Embryonic facial prominence (tissue), 1 donor: ENCODE measurements at regions not wholly inside any gene's neighbourhood (a gene's known extent, or its start where the extent isn't known, plus 50 kb on each side); places are given as distances from the start of the nearest gene placed in this dataset.

ENCODE experiments used
- DNase-seq: peaks from one replicate; pipeline ENCODE4 v3.0.0-alpha.2; 2016; ENCODE audit errors: extremely low spot score

DNA sequence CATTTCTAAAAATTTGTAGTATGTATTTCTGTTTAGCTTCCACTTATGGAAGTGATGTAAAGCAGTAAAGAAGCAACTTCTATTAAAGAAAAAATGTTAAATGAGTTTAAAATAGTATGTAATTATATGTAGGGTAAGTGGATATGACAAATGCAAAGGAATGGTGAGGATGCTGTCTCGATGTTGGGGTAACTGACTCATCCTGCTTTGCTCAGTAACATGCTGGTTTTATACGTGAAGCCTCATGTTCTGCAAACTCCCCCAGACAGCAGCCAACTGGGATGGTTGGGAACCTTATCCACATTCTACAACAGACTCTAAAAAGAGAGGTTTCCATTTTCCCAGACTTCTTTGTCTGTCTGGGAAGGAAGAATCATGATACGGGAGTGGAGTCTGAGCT, 1006.4 kb upstream of the TMEM132C start:
- DNase-seq: no peak

DNA sequence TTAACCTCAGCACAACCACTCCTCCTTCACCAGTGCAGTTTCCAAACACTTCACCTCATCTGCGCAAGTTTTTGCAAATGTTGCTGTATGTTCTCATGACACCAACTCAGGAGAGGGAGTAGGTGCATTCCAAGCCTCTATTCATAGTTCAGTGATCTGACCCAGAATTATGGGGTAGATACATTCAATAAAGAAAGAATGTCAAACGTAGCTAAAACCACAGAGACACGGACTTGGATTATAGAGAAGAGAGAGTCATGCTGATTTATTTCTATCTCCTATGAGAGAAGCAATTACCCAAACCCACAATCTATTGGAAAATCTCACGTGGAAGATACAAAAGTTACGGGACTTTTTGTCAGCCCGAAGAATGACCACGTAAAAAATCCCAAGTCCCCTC, 1006.0 kb upstream of the TMEM132C start:
- no peak for DNase-seq

DNA sequence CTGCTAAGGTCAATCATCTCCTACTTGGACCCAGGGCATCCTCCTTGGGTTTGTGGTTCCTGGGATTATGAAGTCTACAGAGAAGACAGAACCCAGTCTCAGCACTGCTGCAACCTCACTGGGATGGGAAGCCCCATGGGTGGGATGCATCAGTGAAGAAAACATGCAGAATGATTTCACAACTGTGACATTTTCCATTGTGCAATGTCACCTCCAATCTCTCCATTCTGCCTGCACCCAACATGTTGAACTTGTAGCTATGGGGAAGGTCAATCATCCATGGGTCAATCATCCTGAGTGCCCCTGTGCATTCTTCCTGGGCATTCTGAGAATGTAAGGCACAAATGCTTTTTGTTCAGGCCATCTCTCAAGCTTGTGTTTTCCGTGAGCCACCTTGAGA, 1004.4 kb upstream of the TMEM132C start:
- DNase-seq: no peak

DNA sequence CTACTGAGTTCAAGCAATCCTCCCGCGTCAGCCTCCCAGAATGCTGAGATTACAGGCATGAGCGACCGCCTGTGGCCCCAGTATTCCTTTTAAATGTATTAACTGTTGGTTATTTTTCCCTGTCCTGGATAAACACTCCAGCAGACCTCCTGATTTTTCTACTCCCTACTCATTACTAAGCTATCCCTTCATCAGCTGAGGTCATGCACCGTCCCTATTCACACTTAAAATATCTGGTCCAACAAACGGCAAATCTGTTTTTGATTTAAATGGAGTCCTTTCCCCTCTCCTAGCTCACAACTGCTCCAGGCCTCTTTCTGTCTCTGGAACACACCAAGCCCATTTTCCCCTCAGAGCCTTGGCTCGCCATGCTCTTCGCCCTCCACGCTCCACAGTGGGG, 1003.3 kb upstream of the TMEM132C start:
- DNase-seq: no peak

DNA sequence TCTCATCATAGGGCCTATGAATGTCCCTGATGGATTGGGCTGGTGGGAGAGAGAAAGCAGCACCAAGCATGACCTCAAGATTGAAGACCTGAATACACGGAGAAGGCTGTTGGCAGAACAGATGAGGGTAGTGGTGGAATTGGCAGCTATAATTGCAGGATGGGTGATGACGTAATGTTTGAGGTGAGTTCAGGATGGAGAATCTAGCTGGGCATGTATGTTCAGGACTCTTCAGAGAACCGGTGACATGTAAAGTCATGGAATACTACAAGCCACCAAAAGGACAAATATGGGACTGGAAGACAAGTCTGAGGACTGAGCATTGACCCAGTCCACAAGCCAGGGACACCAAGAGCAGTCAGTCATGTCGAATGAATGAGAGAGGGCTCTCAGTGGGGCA, 999.8 kb upstream of the TMEM132C start:
- no peak for DNase-seq

DNA sequence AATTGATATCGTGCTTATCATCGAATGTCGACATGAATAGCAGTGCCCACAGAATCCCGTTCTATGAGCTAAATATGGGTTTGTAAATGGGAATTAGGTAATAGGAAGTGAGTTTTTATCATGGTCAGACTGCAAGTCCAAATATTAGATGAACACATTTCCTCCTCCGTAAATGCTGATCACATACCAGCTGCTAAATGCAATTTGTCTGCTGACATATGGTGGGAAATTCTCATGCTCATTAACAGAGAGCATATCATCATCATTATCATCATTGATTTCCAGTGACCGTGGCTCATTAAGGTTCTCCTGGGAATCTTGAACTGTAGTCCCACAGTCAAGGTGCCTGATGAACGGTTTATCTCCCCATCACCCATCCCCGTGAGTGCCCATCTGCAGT, 998.8 kb upstream of the TMEM132C start:
- no peak for DNase-seq

DNA sequence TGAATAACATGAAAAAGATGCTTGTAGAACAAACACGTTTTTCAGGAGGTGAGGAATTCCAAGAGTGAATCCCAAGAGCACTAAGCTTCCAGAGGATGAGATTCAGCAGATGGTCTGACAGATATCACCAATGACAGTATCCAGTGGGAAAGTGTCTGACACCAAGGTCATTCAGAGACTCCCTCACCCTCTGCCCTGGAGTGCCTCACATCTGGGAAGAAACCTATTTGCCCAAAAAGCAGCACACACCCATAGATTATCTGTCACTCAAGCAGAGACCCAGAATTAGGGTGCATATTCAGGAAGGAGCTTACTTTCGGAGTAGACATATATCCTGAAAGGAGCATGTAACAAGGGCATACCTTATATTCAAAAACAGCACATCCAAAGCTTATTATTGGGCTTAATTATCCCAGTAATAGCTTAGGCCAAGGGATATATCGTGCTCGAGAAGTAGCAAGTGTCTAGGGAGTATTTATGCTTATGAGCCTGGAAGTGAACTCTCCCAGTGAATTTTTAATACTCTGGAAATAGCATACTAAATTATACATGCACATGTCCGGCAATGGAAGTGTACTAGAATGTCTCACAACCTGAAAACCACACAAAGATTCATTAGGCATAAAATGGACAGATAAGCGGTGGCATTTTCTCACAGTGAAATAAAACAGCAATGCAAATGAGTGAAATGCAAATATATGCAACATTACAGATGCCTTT, 998.1 kb upstream of the TMEM132C start:
- no peak for DNase-seq

DNA sequence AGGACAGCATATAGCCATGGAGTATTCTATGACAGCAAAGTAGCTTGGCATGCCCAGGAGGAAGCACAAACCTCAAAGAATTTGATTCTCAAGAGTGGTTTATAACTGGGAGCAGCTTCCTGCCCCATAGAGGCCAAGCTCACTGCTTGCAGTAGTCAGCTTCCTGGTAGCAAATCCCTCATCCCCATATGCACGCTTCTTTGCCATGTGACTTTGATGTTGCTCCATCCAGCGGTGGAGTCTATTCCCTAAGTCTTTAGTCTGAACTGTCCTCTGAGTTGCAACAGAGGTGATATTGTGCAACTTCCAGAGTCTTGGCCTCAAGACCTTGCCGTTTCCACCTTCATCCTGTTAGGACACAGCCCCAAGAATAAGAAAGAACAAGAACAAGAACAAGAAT, 996.8 kb upstream of the TMEM132C start:
- DNase-seq: no peak

DNA sequence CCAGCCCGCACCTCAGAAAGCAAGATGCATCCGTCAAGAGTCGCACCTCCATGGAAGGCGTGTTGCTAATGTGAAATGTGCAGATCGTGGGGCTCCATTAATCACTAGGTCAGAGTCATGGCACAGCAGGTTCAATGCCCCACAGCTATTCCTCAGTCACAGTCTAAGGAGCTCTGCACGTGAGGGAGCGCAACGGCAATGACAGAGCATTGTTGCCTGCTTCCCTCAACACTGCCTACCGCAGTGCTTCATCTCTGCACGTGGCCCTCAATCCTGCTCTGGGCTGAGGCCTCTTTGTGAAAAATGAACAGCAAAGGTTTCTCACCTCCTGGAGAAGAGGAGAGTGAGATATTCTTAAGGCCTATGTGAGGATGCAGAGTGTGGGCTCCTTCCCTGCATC, 995.2 kb upstream of the TMEM132C start:
- no peak for DNase-seq

DNA sequence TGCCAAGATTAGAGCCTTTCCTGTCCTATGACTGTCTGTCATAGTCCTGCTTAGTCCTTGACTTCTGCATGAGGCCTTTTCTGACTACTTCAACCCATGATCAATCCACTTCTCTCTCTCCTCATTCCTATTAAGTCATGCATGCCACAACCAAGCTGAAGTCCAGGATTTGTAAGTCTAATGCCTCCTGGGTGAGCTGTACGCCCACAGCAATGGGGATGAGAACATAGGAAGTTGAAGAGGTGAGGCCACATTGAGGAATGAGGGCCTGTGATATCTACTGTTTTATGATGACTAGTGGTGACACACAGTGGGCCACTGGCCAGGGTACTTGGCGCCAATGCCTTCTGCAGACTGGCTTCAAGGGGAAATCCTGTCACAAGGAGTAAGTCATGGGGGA, 994.1 kb upstream of the TMEM132C start:
- no peak for DNase-seq

DNA sequence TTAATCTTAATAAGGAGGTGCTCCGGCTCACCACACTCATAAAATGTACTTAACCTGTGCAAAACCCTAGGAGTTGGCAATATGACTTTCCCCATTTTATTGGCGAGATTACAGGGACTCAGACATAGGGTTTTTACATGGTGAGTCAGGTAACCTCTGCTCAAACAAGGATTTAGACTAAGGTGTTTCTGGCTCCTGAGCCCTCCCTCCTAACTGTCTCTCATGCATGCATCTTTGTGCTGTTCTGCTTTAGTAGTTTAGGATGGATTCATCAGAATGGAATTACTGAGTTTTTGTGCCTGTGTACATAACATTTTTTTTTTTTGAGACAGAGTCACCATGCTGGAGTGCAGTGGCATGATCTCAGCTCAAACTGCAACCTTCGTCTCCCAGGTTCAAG, 993.3 kb upstream of the TMEM132C start:
- no peak for DNase-seq

DNA sequence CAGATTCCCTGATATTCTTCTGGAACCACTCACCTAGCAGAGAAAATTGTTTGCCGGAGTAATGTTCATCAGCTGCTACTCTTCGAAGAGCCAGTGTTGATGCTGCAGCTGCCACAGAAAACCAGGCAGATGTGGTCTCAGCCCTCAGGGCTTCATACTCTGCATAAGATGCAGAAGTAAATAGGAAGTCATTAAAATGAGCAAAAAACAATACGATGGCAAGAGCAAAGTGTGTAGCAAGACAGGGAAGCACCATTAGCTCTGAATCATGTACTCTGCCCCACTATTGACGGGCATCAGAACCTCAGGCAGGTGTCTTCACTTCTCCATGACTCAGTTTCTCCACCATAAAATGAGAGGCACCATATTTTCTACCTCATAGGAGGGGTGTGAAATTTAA, 991.6 kb upstream of the TMEM132C start:
- DNase-seq: no peak

DNA sequence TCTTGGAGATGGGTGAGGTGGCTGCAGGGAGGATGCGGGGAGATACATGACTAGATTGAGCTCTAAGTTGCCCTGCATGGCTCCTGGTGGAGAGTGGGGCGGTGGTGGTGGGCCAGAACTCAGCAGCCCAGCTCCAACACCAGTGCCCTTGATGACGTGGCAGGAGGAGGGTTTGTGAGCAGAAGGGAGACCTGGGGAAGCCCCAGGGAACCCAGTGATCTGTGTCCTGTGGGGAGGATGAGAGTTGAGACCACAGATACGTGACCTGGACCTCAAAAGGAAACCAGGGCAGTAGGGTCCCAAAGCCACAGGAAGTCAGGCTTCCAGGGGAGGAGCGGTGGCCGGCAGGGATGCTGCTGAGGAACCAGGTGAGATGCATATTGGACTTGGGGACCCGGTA, 989.1 kb upstream of the TMEM132C start:
- no peak for DNase-seq

DNA sequence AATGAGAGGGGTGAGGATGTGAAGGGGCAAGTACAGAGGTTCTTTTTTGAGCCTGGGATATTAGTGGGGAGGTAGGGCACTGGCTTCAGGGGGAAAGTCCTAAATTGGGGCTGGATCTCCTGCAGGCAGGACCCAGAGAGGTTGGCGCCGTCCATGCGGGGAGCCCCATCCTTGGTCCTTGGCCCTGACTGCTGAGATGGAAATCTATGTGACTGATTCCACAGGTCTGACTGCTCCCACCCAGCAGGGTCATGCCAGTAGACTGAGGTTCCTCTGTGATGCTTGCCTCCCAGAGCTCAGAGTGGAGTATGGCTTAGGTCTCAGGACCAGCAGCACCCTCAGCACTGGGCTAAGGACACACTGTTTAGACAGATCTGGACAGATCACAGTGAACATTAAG, 988.6 kb upstream of the TMEM132C start:
- DNase-seq: no peak

DNA sequence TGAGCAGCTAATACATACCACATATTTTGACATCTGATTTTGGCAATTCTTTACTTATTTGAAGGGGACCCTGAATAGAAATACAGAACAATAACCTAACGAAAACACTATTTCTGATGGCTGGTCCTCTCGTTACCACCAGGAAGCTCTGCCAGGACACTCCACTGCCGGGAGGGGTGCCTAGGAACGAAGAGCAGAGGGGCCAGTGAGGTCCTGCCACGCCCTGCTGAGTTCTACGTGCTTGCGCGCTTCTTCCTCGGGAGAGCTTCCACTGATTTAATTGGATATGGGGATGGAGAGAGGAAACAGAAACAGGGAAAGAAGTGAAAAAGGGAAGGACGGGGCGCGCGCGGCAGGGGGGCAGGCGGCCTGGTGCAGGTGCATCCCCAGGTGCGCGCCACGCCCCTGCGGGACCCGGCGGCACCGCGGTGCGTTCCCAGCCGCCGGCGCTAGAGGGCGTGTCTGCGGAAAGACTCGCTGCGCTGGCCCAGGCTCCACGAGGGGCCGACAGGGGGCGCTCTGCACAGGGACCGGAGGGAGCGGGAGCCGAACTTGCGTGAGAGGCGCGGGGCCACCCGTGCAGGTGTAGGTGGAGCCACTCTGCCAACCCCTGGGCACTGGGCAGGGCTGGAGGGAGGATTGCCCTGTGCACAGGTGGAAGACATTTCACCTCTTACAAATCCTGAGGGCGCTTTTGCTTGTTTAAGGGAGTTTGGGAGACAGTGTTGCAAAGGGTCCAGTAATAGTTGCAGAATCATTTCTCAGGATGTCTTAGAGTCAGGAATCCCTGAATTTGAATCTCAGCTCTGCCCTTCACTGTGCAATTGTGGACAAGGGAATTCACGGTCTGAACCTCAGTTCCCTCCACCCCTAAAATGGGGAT, 986.3 kb upstream of the TMEM132C start:
- no peak for DNase-seq

DNA sequence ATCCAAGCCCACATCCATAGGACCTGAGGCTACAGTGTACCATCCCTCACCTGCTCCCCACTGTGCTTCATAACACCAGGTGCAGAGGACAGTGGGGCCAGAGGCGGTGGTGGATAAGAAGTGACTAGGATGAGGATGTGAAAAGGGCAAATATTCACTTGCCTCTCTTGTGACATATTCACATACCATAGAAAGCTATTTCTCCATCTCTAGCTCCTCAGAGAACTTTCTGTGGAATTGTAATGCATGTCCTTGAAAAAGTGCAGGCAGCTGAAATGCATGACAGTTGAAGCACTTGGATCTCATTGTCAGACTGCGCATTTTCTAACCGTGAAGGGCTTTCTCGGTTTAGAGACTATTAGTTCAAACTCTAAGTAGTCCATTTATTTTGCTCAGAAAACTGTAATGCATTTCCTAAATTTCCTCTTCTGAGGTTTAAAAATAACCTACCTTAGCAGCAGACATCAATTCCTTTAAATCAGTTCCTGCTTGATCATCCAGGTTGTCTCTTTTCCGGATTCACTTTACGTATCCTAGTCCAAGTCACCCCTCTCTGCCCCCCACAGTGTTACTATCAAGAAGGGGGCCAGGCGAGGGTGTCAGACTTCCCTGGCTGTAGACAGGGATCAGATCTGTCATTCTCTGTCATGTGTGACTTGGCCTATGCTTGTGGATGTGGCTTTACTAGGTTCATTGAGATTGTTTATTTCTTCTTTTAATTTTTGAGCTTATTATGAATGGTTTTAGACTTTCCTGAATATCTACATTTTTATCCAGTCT, 984.0 kb upstream of the TMEM132C start:
- DNase-seq: no peak

DNA sequence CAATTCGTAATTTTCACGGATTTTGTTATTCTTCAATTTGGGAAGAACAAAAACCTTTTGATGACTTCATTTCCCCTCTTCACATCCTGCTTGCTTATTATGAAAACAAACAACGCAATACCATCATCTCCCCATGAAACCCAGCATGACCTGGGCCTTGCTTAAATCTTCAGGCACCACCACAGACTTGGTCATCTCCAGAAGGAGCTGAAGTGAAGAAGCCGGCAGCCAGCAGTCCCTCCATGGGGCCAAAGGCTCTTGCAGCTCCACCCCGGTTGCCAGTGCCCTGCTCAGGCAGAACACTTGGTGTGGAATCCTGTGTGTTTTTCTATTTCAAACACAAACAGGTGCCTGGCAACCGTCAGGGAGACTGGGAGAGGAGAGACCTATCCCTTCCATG, 982.9 kb upstream of the TMEM132C start:
- DNase-seq: no peak

DNA sequence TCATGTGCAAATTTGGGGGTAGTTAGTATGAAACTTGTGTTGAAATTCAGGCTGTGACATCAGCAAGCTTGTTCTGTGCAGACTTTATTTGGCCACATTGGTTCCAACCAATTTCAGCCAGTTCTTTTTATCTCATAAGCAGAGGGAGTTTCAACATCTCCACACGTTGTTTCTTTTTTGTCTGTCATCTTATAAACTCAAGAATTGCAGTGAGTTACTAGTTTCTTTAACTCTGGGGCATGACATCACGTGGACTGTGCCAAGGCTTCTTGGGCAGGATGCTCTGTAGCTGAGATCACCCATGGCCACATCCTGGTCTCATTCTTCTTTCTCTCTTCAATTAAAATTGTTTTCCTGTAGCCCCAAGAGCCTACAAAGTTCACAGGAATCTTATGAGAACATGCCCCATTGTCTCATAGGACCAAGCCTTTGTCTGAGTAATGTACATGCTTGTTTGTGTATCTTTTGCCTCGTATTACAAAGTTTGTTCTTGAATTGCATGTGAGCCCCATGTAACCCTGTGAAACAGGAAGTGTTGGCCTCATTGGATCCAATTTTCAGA, 982.0 kb upstream of the TMEM132C start:
- DNase-seq: no peak

DNA sequence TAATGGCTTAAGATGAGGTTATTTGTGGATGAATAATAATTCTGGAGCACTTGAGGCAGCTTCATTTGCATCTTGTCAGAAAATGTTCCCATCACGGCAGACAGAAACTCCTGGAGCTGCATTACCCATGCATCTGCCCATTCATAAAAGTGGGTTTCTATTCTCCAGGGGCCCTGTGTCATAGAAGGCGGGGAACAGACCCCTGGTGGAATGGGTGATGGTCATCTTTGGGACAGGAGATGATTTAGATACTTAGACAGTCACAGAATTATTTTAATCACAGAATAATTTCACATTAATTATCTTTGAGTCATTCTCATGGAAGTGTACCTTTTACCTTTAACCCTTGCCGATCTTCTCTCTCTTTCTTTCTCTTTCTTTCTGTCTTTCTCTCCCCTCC, 980.7 kb upstream of the TMEM132C start:
- no peak for DNase-seq

DNA sequence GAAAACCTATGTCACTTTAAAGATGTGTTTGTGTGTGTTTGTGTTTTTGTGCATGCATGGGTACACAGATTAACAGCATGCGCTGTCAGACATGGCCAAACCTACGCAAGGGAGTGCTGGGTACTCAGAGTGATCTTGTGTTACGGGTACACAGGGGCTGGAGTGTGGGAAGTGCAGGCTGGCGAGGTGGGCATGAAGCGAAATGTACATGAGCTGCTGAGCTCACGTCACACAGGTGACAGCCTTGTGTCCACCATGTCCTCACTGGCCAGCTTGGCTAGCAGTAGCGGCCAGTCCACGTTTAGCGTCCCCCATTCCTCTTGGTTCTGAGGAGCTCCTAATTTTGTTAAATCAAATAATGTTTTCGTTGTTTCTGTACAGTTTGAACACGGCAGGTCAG, 979.7 kb upstream of the TMEM132C start:
- DNase-seq: no peak

DNA sequence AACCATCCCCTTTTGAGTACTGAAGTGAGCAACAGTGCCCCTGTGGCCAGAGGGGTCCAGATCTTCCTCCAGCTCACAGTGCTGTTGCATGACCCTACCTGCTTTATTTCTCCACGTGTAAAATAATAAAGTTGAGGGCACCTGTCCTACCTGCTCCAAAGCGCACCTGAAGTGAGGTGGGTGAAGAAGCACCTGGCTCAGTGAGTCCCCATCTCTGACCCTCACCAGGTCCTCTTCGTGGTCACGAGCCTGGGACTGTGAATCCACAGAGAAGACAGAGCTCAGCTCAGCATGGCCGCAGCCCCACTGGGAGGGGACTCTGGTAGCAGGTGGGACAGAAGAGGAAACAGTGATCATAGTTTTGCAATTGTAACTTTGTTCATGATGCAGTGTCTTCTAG, 976.7 kb upstream of the TMEM132C start:
- DNase-seq: no peak

DNA sequence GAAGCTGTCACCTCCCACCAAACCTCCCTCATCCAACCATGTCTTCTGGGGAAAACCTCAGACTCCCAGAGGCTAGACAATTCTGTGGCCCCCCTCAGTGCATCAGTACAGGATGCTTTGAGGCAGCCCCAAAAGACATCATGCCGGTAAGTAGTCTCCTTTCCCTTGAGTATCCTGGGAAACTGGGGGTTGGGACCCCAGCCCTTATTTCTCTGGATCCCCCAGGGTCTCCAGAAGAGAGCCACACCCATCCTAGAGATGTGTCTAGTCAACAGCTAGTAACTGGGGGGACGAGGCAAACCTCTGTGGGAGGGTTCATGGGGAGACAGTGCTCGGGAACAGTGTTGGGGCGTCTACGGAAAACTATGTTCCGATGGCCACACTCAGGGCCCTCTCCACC, 974.2 kb upstream of the TMEM132C start:
- DNase-seq: no peak
